ENCODE measurements at regions not wholly inside any gene's neighbourhood (a gene's known extent, or its start where the extent isn't known, plus 50 kb on each side); places are given as distances from the start of the nearest gene placed in this dataset.

GRCh38 chr15:47405365-47406162, 311.7 kb upstream of the SEMA6D start:
- TF ChIP-seq GATA2 (IDR thresholded peaks at IDR 0.05; ENCODE audit: low read depth, low read length) (no peak), GATA3 (IDR thresholded peaks at IDR 0.05; ENCODE audit: low read depth, low read length) (no peak)
